ENCODE measurements at regions not wholly inside any gene's neighbourhood (a gene's known extent, or its start where the extent isn't known, plus 50 kb on each side); places are given as distances from the start of the nearest gene placed in this dataset.
A peak's percentile ranks its signal among the peaks of the same experiment; 100 is the strongest.

- DNase-seq, result no peak
- TF ChIP-seq CTCF (IDR thresholded peaks at IDR 0.05) (no peak), POLR2A (IDR thresholded peaks at IDR 0.05) (no peak)
- Histone ChIP-seq H3K4me3 (replicated peaks in 1 of 3) (no peak overlapping the region), H3K27me3 (no peaks in the 10 kb centered on the region), H3K4me1 (peaks cover 52 to 75% of the 10 kb centered on the region in 2 donors), H3K27ac (peak overlapping the region; percentile 71 to 83 (median 82)), H3K36me3 (no peaks in the 10 kb centered on the region), H3K9me3 (no peaks in the 10 kb centered on the region)
- intact Hi-C loops (cut with DNase I), result no loop called here
- WGBS, 2 donors, result 84 to 92% methylated on average over 2 of the region's 2 CpGs
Measured at GRCh38 chr10:118871244-118871865, 116.6 kb upstream of the CACUL1 start.

- H3K9me3 ChIP-seq, result no peaks in the 10 kb centered on the region
- peak overlapping the region; percentile 56 to 82 (median 78) for H3K27ac ChIP-seq
- peak; percentile 79 for DNase-seq
- no peaks in the 10 kb centered on the region for H3K36me3 ChIP-seq
- intact Hi-C loops (cut with DNase I), result no loop called here
- no peak for TF ChIP-seq CTCF (IDR thresholded peaks at IDR 0.05)
- no peak for TF ChIP-seq POLR2A (IDR thresholded peaks at IDR 0.05)
- H3K27me3 ChIP-seq, result no peaks in the 10 kb centered on the region
- 24 to 26% methylated on average over 4 of the region's 4 CpGs for WGBS, 2 donors
- peaks cover 42 to 64% of the 10 kb centered on the region in 2 donors for H3K4me1 ChIP-seq
- no peak overlapping the region for H3K4me3 ChIP-seq (replicated peaks in 1 of 3)
Measured at GRCh38 chr10:118873091-118873737, 118.4 kb upstream of the CACUL1 start.

GRCh38 chr10:118873738-118874105 lies 119.0 kb upstream of the CACUL1 start:
- H3K36me3 ChIP-seq, result no peaks in the 10 kb centered on the region
- no peak overlapping the region for H3K4me3 ChIP-seq (replicated peaks in 1 of 3)
- H3K27ac ChIP-seq, result peak overlapping the region; percentile 56 to 82 (median 78)
- H3K9me3 ChIP-seq, result no peaks in the 10 kb centered on the region
- 65 to 71% methylated on average over 2 of the region's 2 CpGs for WGBS, 2 donors
- peaks cover 36 to 59% of the 10 kb centered on the region in 2 donors for H3K4me1 ChIP-seq
- TF ChIP-seq CTCF (IDR thresholded peaks at IDR 0.05) (no peak), POLR2A (IDR thresholded peaks at IDR 0.05) (no peak)
- intact Hi-C loops (cut with DNase I), result no loop called here
- H3K27me3 ChIP-seq, result no peaks in the 10 kb centered on the region
- no peak for DNase-seq

GRCh38 chr10:118874171-118874570 lies 119.4 kb upstream of the CACUL1 start:
- no peaks in the 10 kb centered on the region for H3K9me3 ChIP-seq
- H3K4me3 ChIP-seq (replicated peaks in 1 of 3), result no peak overlapping the region
- WGBS, 2 donors, result 65 to 71% methylated on average over 2 of the region's 2 CpGs
- TF ChIP-seq POLR2A (IDR thresholded peaks at IDR 0.05) (no peak), CTCF (IDR thresholded peaks at IDR 0.05) (no peak)
- intact Hi-C loops (cut with DNase I), result no loop called here
- peaks cover 36 to 54% of the 10 kb centered on the region in 2 donors for H3K4me1 ChIP-seq
- H3K27ac ChIP-seq, result peak overlapping the region; percentile 56 to 82 (median 78)
- DNase-seq, result no peak
- no peaks in the 10 kb centered on the region for H3K36me3 ChIP-seq
- H3K27me3 ChIP-seq, result no peaks in the 10 kb centered on the region

- Histone ChIP-seq H3K9me3 (no peaks in the 10 kb centered on the region), H3K4me1 (peaks cover 35 to 45% of the 10 kb centered on the region in 2 donors), H3K27me3 (no peaks in the 10 kb centered on the region), H3K36me3 (no peaks in the 10 kb centered on the region), H3K27ac (peak overlapping the region in 1 of 3 donors; percentile 82), H3K4me3 (replicated peaks in 1 of 3) (no peak overlapping the region)
- TF ChIP-seq CTCF (IDR thresholded peaks at IDR 0.05), result no peak
- TF ChIP-seq POLR2A (IDR thresholded peaks at IDR 0.05), result no peak
- DNase-seq, result no peak
- WGBS, 2 donors, result 92 to 95% methylated on average over 1 of the region's 1 CpG
- intact Hi-C loops (cut with DNase I), result no loop called here
Measured at GRCh38 chr10:118875087-118875486, 120.3 kb upstream of the CACUL1 start.

Measured in thyroid gland (tissue), 4 donors.